ENCODE measurements at regions not wholly inside any gene's neighbourhood (a gene's known extent, or its start where the extent isn't known, plus 50 kb on each side); places are given as distances from the start of the nearest gene placed in this dataset.

- Histone ChIP-seq H3K27ac (ENCODE audit: low read depth in 2 of 2, low read length in 2 of 2) (no peak overlapping the region), H3K27me3 (ENCODE audit: control insufficient read depth, insufficient read depth, low read length) (no peaks in the 10 kb centered on the region), H3K9me3 (ENCODE audit: control insufficient read depth in 2 of 3, insufficient read depth in 1 of 3, low read length in 3 of 3) (no peaks in the 10 kb centered on the region), H3K4me1 (ENCODE audit: control insufficient read depth in 2 of 3, insufficient read depth in 2 of 3, low read depth in 1 of 3, low read length in 3 of 3) (no peaks in the 10 kb centered on the region), H3K9ac (ENCODE audit: low read length in 3 of 3) (no peak overlapping the region), H3K4me3 (ENCODE audit: low read length in 3 of 3) (no peak overlapping the region), H3K36me3 (ENCODE audit: control insufficient read depth in 2 of 3, insufficient read depth in 3 of 3, low read length in 3 of 3) (no peaks in the 10 kb centered on the region)
- TF ChIP-seq CTCF (IDR thresholded peaks at IDR 0.05; ENCODE audit: borderline replicate concordance, extremely low read depth, insufficient read depth), result no peak
- intact Hi-C loops (cut with DNase I), result no loop called here
- DNase-seq, result peak in 1 of 5 donors; percentile 16
- FAIRE-seq, result no peak
These were observed 108.4 kb downstream of the TMCO5A start for GRCh38 chr15:38042707-38043445.

- H3K9me3 ChIP-seq (ENCODE audit: control insufficient read depth in 2 of 3, insufficient read depth in 1 of 3, low read length in 3 of 3), result no peaks in the 10 kb centered on the region
- FAIRE-seq, result no peak
- H3K36me3 ChIP-seq (ENCODE audit: control insufficient read depth in 2 of 3, insufficient read depth in 3 of 3, low read length in 3 of 3), result no peaks in the 10 kb centered on the region
- H3K4me1 ChIP-seq (ENCODE audit: control insufficient read depth in 2 of 3, insufficient read depth in 2 of 3, low read depth in 1 of 3, low read length in 3 of 3), result no peaks in the 10 kb centered on the region
- intact Hi-C loops (cut with DNase I), result no loop called here
- H3K4me3 ChIP-seq (ENCODE audit: low read length in 3 of 3), result no peak overlapping the region
- H3K27me3 ChIP-seq (ENCODE audit: control insufficient read depth, insufficient read depth, low read length), result no peaks in the 10 kb centered on the region
- no peak overlapping the region for H3K9ac ChIP-seq (ENCODE audit: low read length in 3 of 3)
- no peak overlapping the region for H3K27ac ChIP-seq (ENCODE audit: low read depth in 2 of 2, low read length in 2 of 2)
- no peak for DNase-seq
- TF ChIP-seq CTCF (IDR thresholded peaks at IDR 0.05; ENCODE audit: borderline replicate concordance, extremely low read depth, insufficient read depth), result no peak
These were observed 112.0 kb downstream of the TMCO5A start for GRCh38 chr15:38046257-38047051.

- no peak for TF ChIP-seq CTCF (IDR thresholded peaks at IDR 0.05; ENCODE audit: borderline replicate concordance, extremely low read depth, insufficient read depth)
- H3K27me3 ChIP-seq (ENCODE audit: control insufficient read depth, insufficient read depth, low read length), result no peaks in the 10 kb centered on the region
- no peak for DNase-seq
- H3K4me1 ChIP-seq (ENCODE audit: control insufficient read depth in 2 of 3, insufficient read depth in 2 of 3, low read depth in 1 of 3, low read length in 3 of 3), result no peaks in the 10 kb centered on the region
- no peak overlapping the region for H3K27ac ChIP-seq (ENCODE audit: low read depth in 2 of 2, low read length in 2 of 2)
- H3K36me3 ChIP-seq (ENCODE audit: control insufficient read depth in 2 of 3, insufficient read depth in 3 of 3, low read length in 3 of 3), result no peaks in the 10 kb centered on the region
- no peak overlapping the region for H3K4me3 ChIP-seq (ENCODE audit: low read length in 3 of 3)
- intact Hi-C loops (cut with DNase I), result no loop called here
- H3K9me3 ChIP-seq (ENCODE audit: control insufficient read depth in 2 of 3, insufficient read depth in 1 of 3, low read length in 3 of 3), result no peaks in the 10 kb centered on the region
- H3K9ac ChIP-seq (ENCODE audit: low read length in 3 of 3), result no peak overlapping the region
- no peak for FAIRE-seq
These were observed 113.6 kb downstream of the TMCO5A start for GRCh38 chr15:38048001-38048455.
